GM19372 (cell line): ENCODE measurements at regions not wholly inside any gene's neighbourhood (a gene's known extent, or its start where the extent isn't known, plus 50 kb on each side); places are given as distances from the start of the nearest gene placed in this dataset.

Source experiments
- ATAC-seq: cut with Tn5 transposase; IDR thresholded peaks from one replicate; pipeline ENCODE4 v1.9.1; 2021; ENCODE audit warnings: mild to moderate bottlenecking, low read depth, moderate library complexity; ENCODE audit not compliant: unreplicated experiment

DNA sequence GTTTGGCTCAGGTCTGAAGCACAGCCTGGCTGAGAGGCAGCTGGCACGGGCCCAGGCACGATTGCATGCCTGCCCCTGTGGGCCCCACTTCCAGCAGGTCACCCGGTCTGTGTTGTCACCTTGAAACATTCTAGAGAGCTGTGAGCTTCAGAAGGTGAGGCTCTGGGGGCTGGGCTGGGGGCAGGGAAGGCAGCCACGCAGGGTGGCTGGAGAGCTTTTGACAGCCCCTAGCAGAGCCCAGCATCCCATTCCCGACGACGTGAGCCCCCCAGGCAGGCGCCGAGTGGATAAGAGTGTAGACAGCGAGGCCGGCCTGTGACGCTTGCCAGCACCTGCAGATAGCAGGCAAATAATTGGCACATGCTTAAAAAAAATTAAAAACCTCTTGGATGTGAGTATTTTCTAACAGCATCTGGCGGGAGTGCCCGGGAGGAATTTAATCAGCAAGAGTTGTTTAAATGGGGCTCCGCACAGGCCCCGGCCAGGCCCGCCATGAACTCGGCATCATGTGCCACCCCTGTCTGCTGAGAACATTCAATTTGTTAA is 212.0 kb upstream of the TBX20 start:
- ATAC-seq: no peak

DNA sequence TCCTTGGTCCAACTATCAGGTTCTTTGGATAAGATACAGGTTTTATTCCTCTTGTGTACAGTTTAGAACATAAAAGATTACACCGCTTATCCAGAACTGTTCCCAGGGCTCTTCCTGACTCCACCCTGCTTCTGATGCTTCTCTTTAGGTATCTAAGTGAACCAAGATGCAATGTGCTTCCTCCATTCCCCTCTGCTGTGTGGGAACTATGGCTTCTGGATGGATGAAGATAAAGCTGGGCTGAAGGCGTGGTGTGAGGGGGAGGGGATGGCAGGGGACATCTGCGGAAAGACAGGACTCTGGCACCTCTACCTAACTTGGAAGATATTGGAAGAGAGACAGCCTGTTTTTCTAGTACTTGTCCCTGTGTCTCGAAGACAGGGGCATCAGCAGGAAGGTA is 209.9 kb upstream of the TBX20 start:
- ATAC-seq: no peak

DNA sequence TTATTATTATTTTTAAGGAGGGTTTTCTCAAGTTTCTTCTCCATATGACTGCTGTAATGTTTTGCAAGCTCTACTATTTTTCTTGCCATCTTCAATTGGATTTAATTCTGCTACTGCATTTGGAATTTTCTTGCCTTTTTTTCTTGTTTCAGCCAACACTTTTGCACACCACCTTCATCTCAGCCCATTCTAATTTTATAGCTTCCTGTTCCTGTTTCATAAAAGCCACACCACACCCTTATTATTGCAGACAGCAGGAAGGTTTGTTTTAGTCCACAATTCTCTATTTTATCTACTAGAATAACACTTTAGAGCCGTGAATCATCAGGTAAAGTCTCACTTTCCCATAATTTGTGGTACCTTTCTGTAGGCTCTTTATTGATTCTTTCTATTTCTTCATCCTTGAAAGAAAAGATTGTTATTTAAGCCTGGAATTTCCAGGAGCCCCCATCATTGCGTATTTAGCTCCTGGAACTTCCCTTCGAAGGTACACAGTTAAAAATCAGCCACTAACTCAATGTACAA is 209.3 kb upstream of the TBX20 start:
- no peak for ATAC-seq

DNA sequence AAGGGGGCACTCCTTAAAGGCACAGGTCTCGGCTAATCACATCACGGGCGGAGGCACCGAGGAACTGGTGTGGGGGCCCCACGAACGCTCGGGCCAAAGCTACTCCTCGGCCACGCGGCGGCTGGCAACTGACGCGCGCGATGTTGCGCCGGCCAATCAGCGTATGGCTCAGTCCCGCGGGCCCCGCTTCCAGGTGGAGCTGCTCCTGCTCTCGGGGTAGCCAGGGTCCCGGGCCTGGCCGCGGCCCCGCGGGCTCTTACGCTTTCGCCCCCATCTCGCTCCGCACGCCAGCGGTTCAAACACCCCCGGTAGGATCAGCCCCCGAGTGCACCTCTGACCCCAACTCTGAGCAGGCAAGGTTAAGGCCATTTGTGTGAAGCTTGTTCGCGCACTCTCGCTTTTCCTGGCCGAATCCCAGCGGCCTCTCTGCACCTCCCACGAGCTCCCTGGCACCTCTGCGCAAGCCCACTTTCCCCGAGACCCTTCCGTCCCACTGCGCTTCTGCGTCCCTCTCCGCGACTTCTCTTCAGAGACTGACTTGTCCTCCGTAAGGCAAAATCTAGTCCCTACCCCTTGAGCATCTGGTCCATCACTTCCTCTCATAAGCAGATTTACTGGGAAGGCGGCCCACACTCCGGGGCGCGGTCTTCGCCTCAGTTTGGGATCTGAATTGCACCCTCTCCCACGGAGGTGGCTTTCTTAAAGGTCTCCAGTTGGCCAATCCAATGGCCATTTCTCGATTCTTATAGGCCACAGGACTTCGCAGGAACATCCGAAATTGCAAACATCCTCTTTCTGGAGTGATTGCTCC is 200.9 kb upstream of the TBX20 start:
- no peak for ATAC-seq

DNA sequence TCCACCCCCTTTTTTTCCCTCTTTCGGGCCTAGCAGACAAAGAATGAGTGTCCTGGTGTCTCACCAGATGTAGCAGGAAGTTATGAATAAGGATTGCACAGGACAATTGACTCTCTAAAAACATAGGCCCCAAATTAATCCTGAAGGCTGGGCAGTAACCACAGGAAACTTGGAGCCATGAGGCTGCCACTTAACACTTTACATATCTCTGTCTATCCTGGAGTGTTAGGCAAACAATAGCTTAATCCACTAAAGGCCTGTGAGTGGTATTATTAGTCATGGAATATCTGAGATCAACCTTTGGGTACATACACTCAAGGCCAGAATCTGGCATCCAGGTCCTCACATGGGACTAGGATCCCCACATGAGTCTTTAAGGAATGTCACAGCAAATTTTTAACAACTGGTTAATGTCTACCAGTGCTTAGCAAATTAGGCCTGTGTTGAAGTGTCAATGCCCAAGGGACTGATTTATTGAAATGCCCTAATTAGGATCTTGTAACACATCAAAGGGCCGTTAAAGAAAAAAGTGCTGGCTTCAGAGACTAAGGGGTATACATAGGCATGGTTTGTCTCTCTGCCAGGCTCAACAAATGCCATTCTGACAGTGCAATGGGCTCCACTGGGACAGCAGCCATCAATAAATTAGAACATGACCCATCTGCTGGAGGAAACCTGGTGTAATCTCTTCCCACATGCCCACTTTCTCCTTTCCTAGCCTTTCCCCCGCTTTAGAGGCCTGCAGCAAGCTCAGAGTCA is 196.7 kb upstream of the TBX20 start:
- no peak for ATAC-seq

DNA sequence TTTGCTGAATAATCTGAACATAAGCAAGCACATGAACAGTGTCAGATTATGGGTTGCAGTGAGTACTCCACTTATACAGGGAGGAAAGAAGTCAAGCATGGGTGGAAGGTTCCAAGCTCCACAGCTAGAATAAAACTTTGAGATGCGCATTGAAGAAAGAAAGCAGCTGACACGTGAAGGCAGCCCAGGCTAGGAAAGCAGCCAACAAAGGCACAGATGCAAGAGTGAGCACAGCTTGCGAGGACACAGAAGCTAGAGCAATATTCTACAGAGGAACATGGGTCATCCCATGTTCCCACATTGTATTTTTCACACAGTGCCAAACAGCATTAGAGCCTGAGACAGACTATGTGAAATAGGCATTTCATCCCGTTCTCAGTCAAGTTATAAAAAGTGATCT is 194.6 kb upstream of the TBX20 start:
- no peak for ATAC-seq

DNA sequence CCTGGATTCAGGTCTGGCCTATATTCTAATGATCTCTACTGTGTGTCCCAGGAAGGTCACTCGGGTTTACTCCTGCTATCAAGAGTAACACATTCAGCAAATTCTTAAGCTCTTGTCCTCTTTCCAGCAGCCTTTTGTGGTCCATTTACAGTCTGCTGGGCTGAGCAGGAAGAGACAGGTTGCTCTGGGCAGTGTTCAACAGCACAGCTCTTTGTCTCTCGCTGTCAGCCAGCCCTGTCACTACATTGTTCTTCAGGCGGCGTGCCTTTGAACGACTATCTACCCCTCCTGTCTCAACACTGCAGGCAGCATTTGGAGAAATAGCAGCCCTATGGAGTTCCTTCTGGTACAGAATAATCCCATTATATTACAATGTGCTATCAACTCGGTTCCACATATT is 192.2 kb upstream of the TBX20 start:
- ATAC-seq: no peak

DNA sequence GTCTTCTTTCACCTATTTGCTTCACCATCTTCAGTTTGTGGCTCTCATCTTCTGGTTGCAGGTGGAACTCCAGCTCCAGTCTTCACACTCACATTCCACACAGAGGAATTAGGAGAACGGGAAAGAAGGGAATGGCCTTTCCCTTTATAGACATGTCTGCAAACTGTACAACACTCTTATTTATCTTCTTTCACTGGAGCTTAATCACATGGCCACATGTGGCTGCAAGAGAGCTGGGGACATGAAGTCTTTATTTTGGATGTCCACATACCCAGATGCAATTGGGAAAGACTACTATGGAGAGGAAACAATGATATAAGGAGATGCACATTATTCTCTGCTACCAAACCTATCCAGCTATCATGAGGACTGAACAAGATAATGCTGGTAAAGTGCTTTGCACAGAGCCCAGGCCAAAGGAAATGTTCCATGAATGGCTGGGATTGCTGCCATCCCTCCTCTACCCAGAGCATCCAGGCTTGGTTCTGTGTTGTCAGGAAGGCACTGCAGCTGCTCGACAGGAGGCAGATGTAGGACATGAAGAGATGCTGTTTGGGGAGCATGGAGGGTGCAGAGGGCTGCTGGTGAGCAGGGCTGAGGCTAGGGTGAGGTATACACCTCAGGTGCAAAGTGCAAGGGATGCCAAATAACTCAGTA is 183.8 kb upstream of the TBX20 start:
- ATAC-seq: no peak

DNA sequence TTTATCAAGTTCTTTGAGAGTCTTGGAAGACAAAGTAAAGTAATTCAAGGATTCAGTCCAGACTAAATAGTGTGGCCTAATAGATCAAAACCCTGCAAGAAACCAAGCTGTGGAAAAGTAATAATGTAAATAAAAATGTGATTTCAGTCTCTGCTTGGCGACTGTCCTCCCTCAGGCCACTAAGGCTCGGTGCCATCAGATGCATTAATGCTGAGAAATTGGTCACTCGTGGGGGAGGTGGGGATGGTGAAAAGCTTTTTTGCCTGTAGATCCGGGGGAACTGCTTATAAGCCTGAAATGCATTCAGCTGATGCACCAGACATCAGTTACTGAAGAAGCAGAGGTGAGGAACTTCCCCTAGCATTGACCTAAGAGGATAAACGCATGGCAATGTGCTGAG is 182.6 kb upstream of the TBX20 start:
- ATAC-seq: no peak

DNA sequence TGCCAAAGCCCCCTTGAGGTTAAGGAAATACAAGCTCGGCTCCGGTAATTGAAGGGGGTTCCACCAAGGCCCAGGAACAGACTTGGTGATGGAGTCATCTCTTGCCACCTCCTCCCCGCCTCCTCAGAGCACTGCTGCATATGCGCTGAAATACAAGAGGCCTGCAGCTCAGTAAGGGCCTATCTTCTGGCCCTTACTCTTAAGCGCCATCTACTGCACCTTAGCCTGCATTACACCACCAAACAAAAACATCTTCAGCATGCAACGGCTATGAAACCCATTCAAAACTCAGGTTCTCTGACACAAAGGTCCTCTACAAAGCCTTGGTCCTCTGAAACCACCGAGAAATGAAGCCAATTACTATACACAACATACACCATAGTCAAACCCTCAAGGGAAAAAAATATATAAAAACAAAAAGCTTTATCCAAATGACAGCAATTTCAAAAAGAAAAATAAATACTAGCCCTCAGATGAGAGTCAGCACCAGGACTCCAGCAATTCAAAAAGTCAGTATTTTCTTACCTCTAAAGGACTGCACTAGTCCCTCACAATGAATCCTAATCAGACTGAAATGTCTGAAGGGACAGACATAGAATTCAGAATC is 176.8 kb upstream of the TBX20 start:
- ATAC-seq: no peak

DNA sequence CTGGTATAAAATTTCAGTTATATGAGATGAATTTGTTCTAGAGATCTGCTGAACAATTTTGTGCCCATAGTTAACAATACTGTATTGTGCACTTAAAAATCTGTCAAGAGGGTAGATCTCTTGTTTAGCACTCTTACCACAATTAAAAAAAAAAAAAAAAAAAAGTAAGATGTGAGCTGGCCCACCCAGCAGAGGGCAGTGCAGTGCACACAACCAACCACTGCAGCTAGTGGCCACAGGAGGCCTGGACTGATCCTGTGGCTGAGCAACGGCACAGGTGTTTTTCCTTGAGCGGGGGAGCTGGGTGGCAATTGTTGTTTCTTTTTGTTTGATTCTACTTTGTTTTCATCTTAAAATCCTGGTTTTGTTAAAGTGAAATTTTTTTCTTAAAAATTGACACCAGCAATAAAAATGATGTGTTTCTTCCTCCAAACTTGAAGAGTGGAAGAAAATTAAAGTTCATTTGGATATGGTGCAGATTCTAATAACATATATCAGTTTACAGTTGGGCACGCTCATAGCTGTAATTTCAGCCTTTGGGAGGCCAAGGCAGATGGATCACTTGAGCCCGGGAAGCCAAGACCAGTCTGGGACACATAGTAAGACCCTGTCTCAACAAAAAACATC is 171.1 kb upstream of the TBX20 start:
- ATAC-seq: no peak

DNA sequence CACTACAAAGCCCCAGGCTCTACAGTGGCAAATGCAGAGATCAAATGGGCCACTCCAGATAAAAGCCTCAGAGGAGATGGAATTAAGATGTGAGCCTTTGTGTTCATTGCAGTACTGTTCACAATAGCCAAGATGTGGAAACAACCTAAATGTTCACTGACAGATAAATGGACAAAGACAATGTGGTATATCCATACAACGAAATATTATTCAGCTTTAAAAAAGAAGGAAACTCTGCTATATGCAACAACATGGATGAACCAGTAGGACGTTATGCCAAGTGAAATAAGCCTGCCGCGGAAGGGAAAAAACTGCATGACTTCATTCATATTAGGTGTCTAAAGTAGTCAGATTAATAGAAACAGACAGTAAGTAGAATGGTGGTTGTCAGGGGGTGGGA is 170.5 kb upstream of the TBX20 start:
- ATAC-seq: no peak

DNA sequence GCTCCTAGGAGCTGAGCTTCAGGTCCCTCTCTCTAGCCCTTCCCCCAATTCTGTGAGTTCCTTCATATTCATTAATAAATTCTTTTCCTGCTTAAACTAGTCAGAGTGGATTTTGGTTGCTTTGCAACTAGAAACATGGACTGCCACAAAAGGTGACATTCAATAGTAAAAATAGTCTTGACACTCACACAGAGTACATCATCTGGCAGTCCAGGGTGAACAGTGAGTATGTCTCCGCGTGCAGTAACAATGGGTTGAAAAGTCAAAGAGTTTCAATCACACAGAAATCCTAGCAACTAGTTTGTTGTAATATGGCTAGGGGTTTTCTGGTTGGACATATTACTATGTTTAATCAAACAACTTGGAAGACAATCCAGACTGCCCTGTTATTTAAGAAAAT is 168.8 kb upstream of the TBX20 start:
- ATAC-seq: no peak

DNA sequence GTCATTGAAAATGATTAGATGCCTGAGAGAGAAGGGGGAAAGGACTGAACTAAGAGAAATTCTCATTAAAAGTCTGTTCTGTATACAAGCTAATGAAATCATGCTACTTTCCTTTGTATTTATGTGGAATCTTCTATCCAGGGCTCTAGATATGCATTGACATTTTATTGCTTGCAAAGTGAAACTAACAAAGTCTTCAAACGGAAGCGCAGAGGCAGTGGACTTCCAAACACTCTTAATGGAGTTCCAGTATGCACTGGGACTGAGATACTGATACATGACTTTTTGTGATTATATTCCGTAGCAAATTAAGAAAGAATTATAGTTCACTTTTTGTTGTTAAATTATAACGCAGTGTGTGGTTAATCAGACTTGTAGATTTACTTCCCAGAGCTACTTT is 166.8 kb upstream of the TBX20 start:
- ATAC-seq: no peak

DNA sequence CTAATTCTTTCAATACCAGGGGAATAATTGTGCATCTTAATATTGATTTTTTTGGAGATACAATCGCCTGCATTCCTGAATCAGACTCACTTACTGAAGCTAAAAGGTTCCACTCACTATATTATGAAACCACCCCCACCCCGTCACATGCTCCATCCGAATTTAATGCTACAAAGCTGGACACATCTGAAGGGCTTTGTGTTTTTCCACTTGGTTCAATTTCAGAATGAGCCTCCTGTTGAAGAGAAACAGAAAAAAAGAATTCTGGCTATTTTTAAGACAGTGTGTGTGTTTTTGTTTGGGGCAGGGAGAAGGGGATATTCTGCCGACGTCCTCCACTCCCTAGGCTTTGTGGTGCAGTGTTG is 165.5 kb upstream of the TBX20 start:
- ATAC-seq: no peak

DNA sequence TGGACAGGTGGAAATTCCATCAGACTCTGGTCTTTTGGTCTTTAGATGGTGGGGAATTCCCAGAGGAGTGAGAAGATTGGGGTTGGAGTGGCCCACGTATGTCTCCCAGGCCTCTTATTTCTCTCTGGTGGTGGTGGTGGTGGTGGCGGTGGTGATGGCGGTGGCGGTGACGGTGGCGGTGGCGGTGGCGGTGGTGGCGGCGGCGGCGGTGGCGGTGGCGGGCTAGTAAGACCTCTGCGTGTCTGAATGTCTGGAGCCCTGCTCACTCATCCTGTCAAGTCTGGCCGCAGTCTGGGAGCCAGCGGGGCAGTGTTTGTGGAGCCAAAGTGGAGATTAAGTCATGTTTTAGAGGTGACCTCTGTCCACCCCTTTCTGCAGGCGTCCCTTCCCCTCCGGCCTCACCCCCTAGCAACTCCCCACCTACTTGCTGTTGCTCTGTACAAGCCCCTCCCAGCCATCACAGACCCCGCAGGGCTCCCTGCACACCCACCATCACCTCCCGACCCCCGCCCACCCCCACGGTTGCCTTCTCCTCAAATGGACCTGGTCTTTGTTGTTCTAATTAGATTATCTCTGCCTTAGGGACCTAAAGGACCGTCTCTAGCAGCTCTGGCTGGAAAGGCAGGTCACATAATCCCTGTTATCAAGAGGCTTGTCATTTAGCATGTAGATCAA is 165.0 kb upstream of the TBX20 start:
- no peak for ATAC-seq

DNA sequence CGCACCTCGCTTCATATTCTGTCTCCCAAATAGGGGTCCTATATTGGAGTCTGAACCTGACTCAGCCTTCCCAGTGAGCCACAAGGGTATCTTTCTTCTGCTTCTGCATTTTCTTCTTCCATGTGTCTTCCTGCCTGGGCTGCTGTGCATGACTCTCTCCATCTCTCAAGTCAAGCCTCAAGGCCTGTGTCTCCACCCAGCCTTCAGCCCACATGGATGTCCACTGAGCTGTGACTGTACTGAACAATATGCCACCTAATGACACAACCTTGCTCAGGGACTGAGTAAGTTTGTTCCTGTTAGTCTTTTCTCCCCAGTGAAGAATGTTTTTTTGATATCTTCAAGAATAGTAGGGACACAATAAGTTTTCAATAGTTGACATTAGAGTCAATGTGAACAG is 162.7 kb upstream of the TBX20 start:
- ATAC-seq: no peak

DNA sequence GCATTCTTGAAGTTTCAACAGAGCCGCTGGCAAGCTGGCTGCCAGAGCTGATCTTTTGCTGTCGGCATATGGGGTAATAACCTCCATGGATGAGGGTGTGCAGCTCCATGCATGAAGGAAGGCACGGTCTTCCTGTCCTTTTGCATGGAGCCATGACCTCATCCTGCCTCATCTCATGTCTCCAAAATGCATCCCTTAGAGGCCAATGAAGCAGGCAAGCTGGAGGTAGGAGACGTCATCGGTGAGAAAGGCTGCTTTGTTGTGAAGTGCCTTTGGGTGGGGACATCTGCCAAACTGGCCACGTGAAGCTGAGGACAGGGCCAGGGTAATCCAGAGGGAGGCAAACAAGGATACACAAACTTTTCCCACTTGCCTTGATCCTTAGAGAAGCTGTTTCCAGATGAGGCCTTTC is 161.5 kb upstream of the TBX20 start:
- ATAC-seq: no peak

DNA sequence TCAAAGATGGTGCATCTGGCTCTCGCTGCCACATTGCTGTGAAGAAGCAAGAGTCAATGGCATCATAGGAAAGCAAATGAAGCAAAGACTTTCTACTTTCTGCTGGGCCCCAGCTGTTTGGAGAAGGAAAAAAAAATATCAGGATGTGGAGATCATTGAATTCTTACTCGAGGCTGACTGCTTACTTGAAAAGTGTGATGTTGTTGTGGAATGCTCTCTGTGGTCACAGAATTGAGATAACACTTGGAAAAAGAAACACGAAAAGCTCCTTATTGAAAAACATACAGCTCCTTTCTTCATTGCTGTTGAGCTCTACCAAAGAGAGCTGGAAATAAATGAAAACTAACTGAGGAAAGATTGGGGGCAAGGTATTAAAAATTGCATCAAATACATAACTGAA is 157.4 kb upstream of the TBX20 start:
- ATAC-seq: no peak

DNA sequence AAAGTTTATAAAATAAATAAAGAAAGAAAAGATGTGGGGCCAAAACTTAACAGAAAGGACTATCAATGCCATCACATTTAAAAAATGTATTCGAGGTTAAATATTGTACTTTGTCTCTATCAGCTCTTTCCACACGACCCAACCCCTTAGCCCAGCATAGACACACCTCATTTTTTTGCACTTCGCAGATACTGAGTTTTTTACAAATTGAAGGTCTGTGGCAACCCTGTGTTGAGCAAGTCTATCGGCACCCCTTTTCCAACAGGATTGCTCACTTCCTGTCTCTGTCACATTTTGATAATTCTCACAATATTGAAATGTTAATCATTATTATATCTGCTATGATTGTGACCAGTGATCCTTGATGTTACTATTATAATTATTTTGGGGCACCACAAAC is 151.6 kb upstream of the TBX20 start:
- ATAC-seq: no peak
